AG09319 (cell line): ENCODE measurements at regions not wholly inside any gene's neighbourhood (a gene's known extent, or its start where the extent isn't known, plus 50 kb on each side); places are given as distances from the start of the nearest gene placed in this dataset.

Experiments
- DNase-seq: peaks from one replicate; pipeline ENCODE4 v3.0.0-alpha.2; 2010; ENCODE audit warnings: low read depth; ENCODE audit errors: extremely low read depth
- CTCF ChIP-seq: IDR thresholded peaks from 2 replicates; pipeline ENCODE4 v1.5.1; 2011; ENCODE audit warnings: low read depth, mild to moderate bottlenecking, inconsistent platforms, low read length, moderate library complexity

GRCh38 chr15:70248116-70249025 is 150.7 kb upstream of the TLE3 start:
- TF ChIP-seq CTCF = no peak
- no peak for DNase-seq

- TF ChIP-seq CTCF = no peak
- DNase-seq = no peak
These were observed 149.6 kb upstream of the TLE3 start for GRCh38 chr15:70247281-70247680.

- no peak for TF ChIP-seq CTCF
- no peak for DNase-seq
These were observed 149.0 kb upstream of the TLE3 start for GRCh38 chr15:70246623-70247220.

GRCh38 chr15:70245932-70246622 is 148.4 kb upstream of the TLE3 start:
- no peak for DNase-seq
- no peak for TF ChIP-seq CTCF

GRCh38 chr15:70244978-70245542 is 147.3 kb upstream of the TLE3 start:
- TF ChIP-seq CTCF = no peak
- DNase-seq = no peak

GRCh38 chr15:70243686-70244540 is 146.2 kb upstream of the TLE3 start:
- DNase-seq = no peak
- no peak for TF ChIP-seq CTCF
